Chondrocyte (in vitro differentiated cells): ENCODE measurements at regions not wholly inside any gene's neighbourhood (a gene's known extent, or its start where the extent isn't known, plus 50 kb on each side); places are given as distances from the start of the nearest gene placed in this dataset.

ENCODE experiments used
- DNase-seq: peaks from one replicate; pipeline ENCODE4 v3.0.0; 2021; ENCODE audit warnings: mixed read lengths, low spot score
- H3K27ac Mint-ChIP-seq: one replicate; pipeline ENCODE4 v1.8.0; 2021; ENCODE audit warnings: mild to moderate bottlenecking, moderate library complexity, mixed read lengths; ENCODE audit not compliant: unreplicated experiment
- H3K27me3 Mint-ChIP-seq: 2 replicates; pipeline ENCODE4 v1.8.0; 2021; ENCODE audit warnings: low read depth, mixed read lengths
- H3K36me3 Mint-ChIP-seq: 2 replicates; pipeline ENCODE4 v1.8.0; 2021; ENCODE audit warnings: low read depth, mixed read lengths
- H3K4me1 Mint-ChIP-seq: 2 replicates; pipeline ENCODE4 v1.8.0; 2021; ENCODE audit warnings: low read depth, mild to moderate bottlenecking, mixed read lengths
- H3K4me3 Mint-ChIP-seq: one replicate; pipeline ENCODE4 v1.8.0; 2021; ENCODE audit warnings: mild to moderate bottlenecking, moderate library complexity, mixed read lengths; ENCODE audit not compliant: unreplicated experiment
- H3K9me3 Mint-ChIP-seq: 2 replicates; pipeline ENCODE4 v1.8.0; 2021; ENCODE audit warnings: low read depth, mixed read lengths
- CTCF ChIP-seq: fragments of 200-600 bp; sonication (generic); IDR thresholded peaks from 2 replicates; pipeline ENCODE4 v1.5.0; 2021; ENCODE audit warnings: antibody characterized with exemption, mild to moderate bottlenecking, moderate library complexity

- Mint-ChIP-seq H3K36me3 (peaks cover 2% of the 10 kb centered on the region), H3K27ac (no peak overlapping the region), H3K27me3 (no peaks in the 10 kb centered on the region), H3K9me3 (no peaks in the 10 kb centered on the region), H3K4me3 (no peak overlapping the region), H3K4me1 (peaks cover 2% of the 10 kb centered on the region)
- no peak for TF ChIP-seq CTCF
- no peak for DNase-seq
Observed at GRCh38 chr2:67503066-67503795, 106.1 kb downstream of the ETAA1 start.

GRCh38 chr2:67510745-67511144, 113.6 kb downstream of the ETAA1 start:
- TF ChIP-seq CTCF, result no peak

GRCh38 chr2:67514515-67514914, 117.4 kb downstream of the ETAA1 start:
- no peak for DNase-seq
- Mint-ChIP-seq H3K9me3 (peaks cover 3% of the 10 kb centered on the region), H3K36me3 (no peaks in the 10 kb centered on the region), H3K27me3 (no peaks in the 10 kb centered on the region), H3K27ac (no peak overlapping the region), H3K4me1 (no peaks in the 10 kb centered on the region), H3K4me3 (no peak overlapping the region)
- TF ChIP-seq CTCF, result no peak

More at GRCh38 chr2:67510745-67511144, 113.6 kb downstream of the ETAA1 start:
- Mint-ChIP-seq H3K27ac (no peak overlapping the region), H3K4me1 (no peaks in the 10 kb centered on the region), H3K27me3 (no peaks in the 10 kb centered on the region), H3K36me3 (peaks cover 2% of the 10 kb centered on the region), H3K4me3 (no peak overlapping the region), H3K9me3 (no peaks in the 10 kb centered on the region)
- DNase-seq, result no peak

GRCh38 chr2:67515056-67515455, 117.9 kb downstream of the ETAA1 start:
- no peak overlapping the region for H3K27ac Mint-ChIP-seq
- H3K4me1 Mint-ChIP-seq, result no peaks in the 10 kb centered on the region
- TF ChIP-seq CTCF, result no peak
- peaks cover 3% of the 10 kb centered on the region for H3K9me3 Mint-ChIP-seq
- DNase-seq, result no peak
- no peaks in the 10 kb centered on the region for H3K36me3 Mint-ChIP-seq
- peaks cover 2% of the 10 kb centered on the region for H3K27me3 Mint-ChIP-seq
- no peak overlapping the region for H3K4me3 Mint-ChIP-seq

GRCh38 chr2:67515538-67515937, 118.4 kb downstream of the ETAA1 start:
- H3K9me3 Mint-ChIP-seq, result peaks cover 3% of the 10 kb centered on the region
- peaks cover 2% of the 10 kb centered on the region for H3K27me3 Mint-ChIP-seq
- no peak for DNase-seq
- TF ChIP-seq CTCF, result no peak
- no peak overlapping the region for H3K4me3 Mint-ChIP-seq
- no peaks in the 10 kb centered on the region for H3K36me3 Mint-ChIP-seq
- H3K27ac Mint-ChIP-seq, result no peak overlapping the region
- no peaks in the 10 kb centered on the region for H3K4me1 Mint-ChIP-seq
